ENCODE measurements at regions not wholly inside any gene's neighbourhood (a gene's known extent, or its start where the extent isn't known, plus 50 kb on each side); places are given as distances from the start of the nearest gene placed in this dataset.

- Histone ChIP-seq H3K36me3 (ENCODE audit: insufficient read depth, low read length) (no peaks in the 10 kb centered on the region), H3K4me3 (ENCODE audit: low read depth, low read length, poor library complexity, severe bottlenecking) (no peak overlapping the region), H4K20me1 (ENCODE audit: insufficient read depth, low read length) (no peaks in the 10 kb centered on the region), H2AFZ (ENCODE audit: low read length) (no peak overlapping the region), H3K79me2 (ENCODE audit: insufficient read depth, low read length) (no peaks in the 10 kb centered on the region), H3K4me2 (ENCODE audit: low read length) (no peak overlapping the region), H3K27me3 (ENCODE audit: insufficient read depth, low read length) (no peaks in the 10 kb centered on the region), H3K4me1 (ENCODE audit: insufficient read depth, low read length, severe bottlenecking) (no peaks in the 10 kb centered on the region), H3K9me3 (ENCODE audit: low read length) (no peaks in the 10 kb centered on the region), H3F3A (ENCODE audit: insufficient read depth, low read length) (no peaks in the 10 kb centered on the region), H3K27ac (ENCODE audit: low read depth, low read length, poor library complexity, severe bottlenecking) (no peak overlapping the region), H3K9me2 (ENCODE audit: low read depth, low read length) (no peaks in the 10 kb centered on the region), H3K9ac (ENCODE audit: low read length) (no peak overlapping the region)
- TF ChIP-seq CTCF (IDR thresholded peaks at IDR 0.05; ENCODE audit: low read length) (no peak), EZH2 (IDR thresholded peaks at IDR 0.05; ENCODE audit: borderline replicate concordance, low read length) (no peak)
Measured at GRCh38 chr12:93039930-93040329, 110.8 kb upstream of the EEA1 start.

- no peak overlapping the region for H3K4me2 ChIP-seq (ENCODE audit: low read length)
- no peak overlapping the region for H3K4me3 ChIP-seq (ENCODE audit: low read depth, low read length, poor library complexity, severe bottlenecking)
- TF ChIP-seq CTCF (IDR thresholded peaks at IDR 0.05; ENCODE audit: low read length): no peak
- H3F3A ChIP-seq (ENCODE audit: insufficient read depth, low read length): no peaks in the 10 kb centered on the region
- no peaks in the 10 kb centered on the region for H3K4me1 ChIP-seq (ENCODE audit: insufficient read depth, low read length, severe bottlenecking)
- no peaks in the 10 kb centered on the region for H3K79me2 ChIP-seq (ENCODE audit: insufficient read depth, low read length)
- no peak overlapping the region for H2AFZ ChIP-seq (ENCODE audit: low read length)
- H3K9me3 ChIP-seq (ENCODE audit: low read length): no peaks in the 10 kb centered on the region
- no peaks in the 10 kb centered on the region for H3K36me3 ChIP-seq (ENCODE audit: insufficient read depth, low read length)
- no peaks in the 10 kb centered on the region for H3K9me2 ChIP-seq (ENCODE audit: low read depth, low read length)
- no peaks in the 10 kb centered on the region for H4K20me1 ChIP-seq (ENCODE audit: insufficient read depth, low read length)
- H3K27me3 ChIP-seq (ENCODE audit: insufficient read depth, low read length): no peaks in the 10 kb centered on the region
- H3K27ac ChIP-seq (ENCODE audit: low read depth, low read length, poor library complexity, severe bottlenecking): no peak overlapping the region
- H3K9ac ChIP-seq (ENCODE audit: low read length): no peak overlapping the region
Measured at GRCh38 chr12:93040367-93040766, 111.3 kb upstream of the EEA1 start.

GRCh38 chr12:93041416-93041815 lies 112.3 kb upstream of the EEA1 start:
- Histone ChIP-seq H3K9me3 (ENCODE audit: low read length) (no peaks in the 10 kb centered on the region), H3K27ac (ENCODE audit: low read depth, low read length, poor library complexity, severe bottlenecking) (no peak overlapping the region), H3K4me2 (ENCODE audit: low read length) (no peak overlapping the region), H3K36me3 (ENCODE audit: insufficient read depth, low read length) (no peaks in the 10 kb centered on the region), H4K20me1 (ENCODE audit: insufficient read depth, low read length) (no peaks in the 10 kb centered on the region), H3K9me2 (ENCODE audit: low read depth, low read length) (no peaks in the 10 kb centered on the region), H2AFZ (ENCODE audit: low read length) (no peak overlapping the region), H3K4me1 (ENCODE audit: insufficient read depth, low read length, severe bottlenecking) (no peaks in the 10 kb centered on the region), H3K9ac (ENCODE audit: low read length) (no peak overlapping the region), H3K27me3 (ENCODE audit: insufficient read depth, low read length) (no peaks in the 10 kb centered on the region), H3K79me2 (ENCODE audit: insufficient read depth, low read length) (no peaks in the 10 kb centered on the region), H3F3A (ENCODE audit: insufficient read depth, low read length) (no peaks in the 10 kb centered on the region), H3K4me3 (ENCODE audit: low read depth, low read length, poor library complexity, severe bottlenecking) (no peak overlapping the region)
- TF ChIP-seq EZH2 (IDR thresholded peaks at IDR 0.05; ENCODE audit: borderline replicate concordance, low read length) (no peak), CTCF (IDR thresholded peaks at IDR 0.05; ENCODE audit: low read length) (no peak)
